OCI-LY7 (cell line): ENCODE measurements at regions not wholly inside any gene's neighbourhood (a gene's known extent, or its start where the extent isn't known, plus 50 kb on each side); places are given as distances from the start of the nearest gene placed in this dataset.

ENCODE experiments used
- BruUV-seq: library from RNA; stranded (reverse); fragments of 400-500 nt; replicated peaks from 2 replicates; lab custom pipeline; 2021; lab: Mats Ljungman, UMichigan
- CTCF ChIA-PET: fragments of 300-600 bp; sonication (Branson Sonifier 250); formaldehyde crosslinking; loops from one replicate; lab custom pipeline; 2022; ENCODE audit warnings: antibody characterized with exemption; ENCODE audit not compliant: unreplicated experiment; lab: Charles Lee
- POLR2A ChIA-PET: fragments of 300-600 bp; sonication (Branson Sonifier 250); formaldehyde crosslinking; loops from one replicate; lab custom pipeline; 2022; ENCODE audit warnings: antibody characterized with exemption; lab: Charles Lee
- DNase-seq: peaks from one replicate; pipeline ENCODE4 v3.0.0-alpha.2; 2015; ENCODE audit warnings: low spot score
- H2AFZ ChIP-seq: fragments of 200-600 bp; sonication (generic), shearing (Covaris generic); 2 replicates; pipeline ENCODE4 v1.6.1; 2014; ENCODE audit warnings: mild to moderate bottlenecking, antibody characterized with exemption, low read length, moderate library complexity
- H3K27ac ChIP-seq: fragments of 200-600 bp; sonication (generic); 2 replicates; pipeline ENCODE4 v1.5.1; 2014; ENCODE audit warnings: mixed run types, low read depth, mild to moderate bottlenecking, moderate library complexity, low read length, inconsistent platforms; ENCODE audit not compliant: poor library complexity, severe bottlenecking
- H3K36me3 ChIP-seq: fragments of 200-600 bp; sonication (generic); 2 replicates; pipeline ENCODE4 v1.6.1; 2014; ENCODE audit warnings: mild to moderate bottlenecking, antibody characterized with exemption, low read length, moderate library complexity, mixed read lengths; ENCODE audit not compliant: insufficient read depth
- H3K4me1 ChIP-seq: fragments of 200-600 bp; sonication (generic); 2 replicates; pipeline ENCODE4 v1.5.1; 2014; ENCODE audit warnings: mild to moderate bottlenecking, low read length; ENCODE audit not compliant: insufficient read depth, poor library complexity, severe bottlenecking
- H3K4me2 ChIP-seq: fragments of 200-600 bp; sonication (generic); 2 replicates; pipeline ENCODE4 v1.6.1; 2014; ENCODE audit warnings: mild to moderate bottlenecking, low read length
- H3K4me3 ChIP-seq: fragments of 200-600 bp; sonication (generic); 2 replicates; pipeline ENCODE4 v1.5.1; 2014; ENCODE audit warnings: mild to moderate bottlenecking, low read depth, low read length; ENCODE audit not compliant: poor library complexity, severe bottlenecking
- H3K79me2 ChIP-seq: fragments of 200-600 bp; sonication (generic); 2 replicates; pipeline ENCODE4 v1.6.1; 2016; ENCODE audit warnings: low read depth, mild to moderate bottlenecking, low read length, moderate library complexity, mixed read lengths; ENCODE audit not compliant: insufficient read depth
- H3K9me2 ChIP-seq: fragments of 200-600 bp; sonication (generic); 2 replicates; pipeline ENCODE4 v1.6.1; 2016; ENCODE audit warnings: mild to moderate bottlenecking, low read length, mixed read lengths; ENCODE audit not compliant: insufficient read depth
- H3K9me3 ChIP-seq: fragments of 200-600 bp; sonication (generic); 2 replicates; pipeline ENCODE4 v1.6.1; 2014; ENCODE audit warnings: mild to moderate bottlenecking, mixed run types, low read length, mixed read lengths
- H4K20me1 ChIP-seq: fragments of 200-600 bp; sonication (generic); 2 replicates; pipeline ENCODE4 v1.6.1; 2014; ENCODE audit warnings: mild to moderate bottlenecking, antibody characterized with exemption, low read length, moderate library complexity, mixed read lengths; ENCODE audit not compliant: insufficient read depth
- EZH2phosphoT487 ChIP-seq: fragments of 200-600 bp; sonication (generic); IDR thresholded peaks from 2 replicates; pipeline ENCODE4 v1.6.1; 2018; ENCODE audit warnings: low read depth, borderline replicate concordance, mild to moderate bottlenecking, mixed run types, antibody characterized with exemption, low read length, moderate library complexity, mixed read lengths
- intact Hi-C: fragments of 100-400 bp; cut with micrococcal nuclease; formaldehyde crosslinking; loops from one replicate; pipeline ENCODE4 v1.10.0; 2022; ENCODE audit not compliant: unreplicated experiment
- TF ChIP-seq, protein P1 (sequence below): fragments of 200-600 bp; sonication (generic); conservative IDR thresholded peaks from 2 replicates; pipeline ENCODE4 v1.5.1; 2014; ENCODE audit warnings: mild to moderate bottlenecking, antibody characterized with exemption, low read length, moderate library complexity, mixed read lengths

DNA sequence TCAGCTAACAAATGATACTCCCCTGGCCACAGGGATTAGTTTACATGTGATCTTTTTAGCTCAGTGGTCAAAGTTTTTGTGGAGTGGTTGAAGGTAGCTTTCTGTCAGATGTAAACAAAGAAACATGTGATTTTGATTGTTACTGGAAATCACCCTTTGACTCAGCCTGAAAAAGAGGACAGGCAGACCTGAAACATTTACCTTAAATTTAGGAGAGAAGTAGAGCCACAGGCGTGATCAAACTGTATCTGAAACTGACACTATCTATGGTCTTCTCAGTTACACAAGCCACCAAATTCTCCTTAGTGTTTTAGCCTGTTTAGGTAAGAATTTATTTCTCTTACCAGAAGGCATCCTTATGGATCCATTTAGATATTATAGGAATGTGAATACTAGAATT lies 136.7 kb downstream of the CBLL2 start:
- BruUV-seq = no TSS peak
- Histone ChIP-seq H3K79me2 (no peaks in the 10 kb centered on the region), H3K4me1 (no peaks in the 10 kb centered on the region), H3K36me3 (no peaks in the 10 kb centered on the region), H3K9me2 (no peaks in the 10 kb centered on the region), H2AFZ (no peak overlapping the region), H4K20me1 (no peaks in the 10 kb centered on the region), H3K9me3 (no peaks in the 10 kb centered on the region), H3K27ac (no peak overlapping the region), H3K4me2 (no peak overlapping the region), H3K4me3 (no peak overlapping the region)
- intact Hi-C loops = no loop called here
- POLR2A ChIA-PET = interaction anchor here (0.5 kb wide), 1 partner anchor 10 kb away, joined by 6 read pairs; no protein-coding TSS in a partner anchor
- no peak for DNase-seq
- TF ChIP-seq, protein P1, sequence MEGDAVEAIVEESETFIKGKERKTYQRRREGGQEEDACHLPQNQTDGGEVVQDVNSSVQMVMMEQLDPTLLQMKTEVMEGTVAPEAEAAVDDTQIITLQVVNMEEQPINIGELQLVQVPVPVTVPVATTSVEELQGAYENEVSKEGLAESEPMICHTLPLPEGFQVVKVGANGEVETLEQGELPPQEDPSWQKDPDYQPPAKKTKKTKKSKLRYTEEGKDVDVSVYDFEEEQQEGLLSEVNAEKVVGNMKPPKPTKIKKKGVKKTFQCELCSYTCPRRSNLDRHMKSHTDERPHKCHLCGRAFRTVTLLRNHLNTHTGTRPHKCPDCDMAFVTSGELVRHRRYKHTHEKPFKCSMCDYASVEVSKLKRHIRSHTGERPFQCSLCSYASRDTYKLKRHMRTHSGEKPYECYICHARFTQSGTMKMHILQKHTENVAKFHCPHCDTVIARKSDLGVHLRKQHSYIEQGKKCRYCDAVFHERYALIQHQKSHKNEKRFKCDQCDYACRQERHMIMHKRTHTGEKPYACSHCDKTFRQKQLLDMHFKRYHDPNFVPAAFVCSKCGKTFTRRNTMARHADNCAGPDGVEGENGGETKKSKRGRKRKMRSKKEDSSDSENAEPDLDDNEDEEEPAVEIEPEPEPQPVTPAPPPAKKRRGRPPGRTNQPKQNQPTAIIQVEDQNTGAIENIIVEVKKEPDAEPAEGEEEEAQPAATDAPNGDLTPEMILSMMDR = no peak
- TF ChIP-seq EZH2phosphoT487 = no peak
- CTCF ChIA-PET = no interaction called here

DNA sequence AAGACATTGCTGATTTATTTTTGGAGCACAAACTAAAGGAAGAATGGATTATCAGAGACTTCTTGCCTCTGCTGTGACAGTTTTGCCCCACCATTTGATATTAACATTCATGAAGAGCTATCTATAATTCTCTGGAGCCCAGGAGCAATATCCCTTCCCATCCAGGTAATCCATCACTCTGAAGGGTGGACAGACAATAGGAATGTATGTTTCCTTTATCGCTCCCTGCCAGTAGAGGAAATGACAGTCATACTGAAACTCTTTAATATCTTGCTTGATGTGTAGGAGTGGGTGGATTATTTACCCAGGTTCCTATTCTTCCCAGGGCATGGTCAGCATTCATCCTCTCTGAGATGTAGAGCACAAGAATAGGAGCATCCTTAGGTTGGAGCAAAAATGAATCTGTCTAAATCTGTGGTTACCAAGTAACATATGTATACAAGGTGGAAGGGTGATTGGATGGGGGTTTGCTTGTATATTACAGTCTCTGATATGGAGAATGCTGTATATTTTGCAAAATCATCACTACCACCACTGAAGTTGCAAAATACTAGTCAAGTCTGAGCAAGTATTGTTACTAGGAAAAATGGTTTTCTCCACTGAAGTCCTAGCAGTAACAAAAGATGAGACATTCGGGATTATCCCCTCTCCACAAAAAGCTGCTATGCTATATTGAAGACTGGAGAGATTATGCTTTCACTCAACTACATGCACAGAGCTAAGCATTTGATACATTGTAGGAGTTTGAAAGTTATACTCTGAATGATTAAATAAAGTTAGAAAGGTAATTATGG lies 151.6 kb downstream of the CBLL2 start:
- Histone ChIP-seq H3K4me2 (no peak overlapping the region), H3K4me1 (no peaks in the 10 kb centered on the region), H3K27ac (no peak overlapping the region), H3K79me2 (no peaks in the 10 kb centered on the region), H3K36me3 (no peaks in the 10 kb centered on the region), H3K9me2 (no peaks in the 10 kb centered on the region), H3K9me3 (no peaks in the 10 kb centered on the region), H2AFZ (no peak overlapping the region), H3K4me3 (no peak overlapping the region), H4K20me1 (no peaks in the 10 kb centered on the region)
- no peak for DNase-seq
- CTCF ChIA-PET = no interaction called here
- TF ChIP-seq, protein P1 = no peak
- no peak for TF ChIP-seq EZH2phosphoT487
- no TSS peak for BruUV-seq
- POLR2A ChIA-PET = no interaction called here
- intact Hi-C loops = no loop called here

DNA sequence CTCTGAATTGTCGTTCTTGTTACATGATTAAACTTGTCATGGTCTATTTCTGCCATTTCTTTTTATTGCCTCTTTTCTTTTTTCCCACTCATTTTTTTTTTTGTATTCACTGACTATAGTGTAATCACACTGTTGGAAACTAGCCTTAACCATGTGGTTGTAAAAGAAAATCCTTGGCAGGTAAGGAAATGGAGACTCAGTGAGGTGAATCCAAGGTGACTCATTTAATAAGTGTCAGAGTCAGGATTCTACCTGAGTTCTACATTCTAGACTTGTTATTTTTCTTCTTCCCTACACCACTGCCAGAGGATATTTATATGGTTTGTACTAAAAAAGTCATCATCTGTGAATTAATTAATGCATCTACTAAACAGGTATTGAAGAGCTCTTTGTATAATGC lies 152.2 kb downstream of the CBLL2 start:
- no peak overlapping the region for H2AFZ ChIP-seq
- TF ChIP-seq, protein P1 = no peak
- no peak for TF ChIP-seq EZH2phosphoT487
- H3K36me3 ChIP-seq = no peaks in the 10 kb centered on the region
- intact Hi-C loops = no loop called here
- CTCF ChIA-PET = no interaction called here
- no peak overlapping the region for H3K4me2 ChIP-seq
- no TSS peak for BruUV-seq
- H3K9me3 ChIP-seq = no peaks in the 10 kb centered on the region
- H3K79me2 ChIP-seq = no peaks in the 10 kb centered on the region
- no peaks in the 10 kb centered on the region for H3K4me1 ChIP-seq
- H4K20me1 ChIP-seq = no peaks in the 10 kb centered on the region
- no peak for DNase-seq
- no peak overlapping the region for H3K27ac ChIP-seq
- POLR2A ChIA-PET = no interaction called here
- H3K9me2 ChIP-seq = no peaks in the 10 kb centered on the region
- no peak overlapping the region for H3K4me3 ChIP-seq
